Mucosa of stomach (tissue), 1 donor: ENCODE measurements at regions not wholly inside any gene's neighbourhood (a gene's known extent, or its start where the extent isn't known, plus 50 kb on each side); places are given as distances from the start of the nearest gene placed in this dataset.

Experiments
- H3K27me3 ChIP-seq: one replicate; pipeline ENCODE4 v1.7.0; 2013; ENCODE audit warnings: mild to moderate bottlenecking, low read length; ENCODE audit not compliant: control insufficient read depth, insufficient read depth
- H3K36me3 ChIP-seq: one replicate; pipeline ENCODE4 v1.7.0; 2013; ENCODE audit warnings: low read length; ENCODE audit not compliant: control insufficient read depth, insufficient read depth
- H3K4me1 ChIP-seq: one replicate; pipeline ENCODE4 v1.7.0; 2013; ENCODE audit warnings: mild to moderate bottlenecking, low read length; ENCODE audit not compliant: control insufficient read depth, insufficient read depth
- H3K4me3 ChIP-seq: one replicate; pipeline ENCODE4 v1.7.0; 2013; ENCODE audit warnings: low read length
- H3K9ac ChIP-seq: one replicate; pipeline ENCODE4 v1.7.0; 2013; ENCODE audit warnings: mild to moderate bottlenecking, low read length, moderate library complexity
- H3K9me3 ChIP-seq: one replicate; pipeline ENCODE4 v1.7.0; 2013; ENCODE audit warnings: mild to moderate bottlenecking, low read length, moderate library complexity; ENCODE audit not compliant: control insufficient read depth
- donor health status: Pancreatic carcinoma.

GRCh38 chr3:44105571-44105970, 136.1 kb upstream of the TOPAZ1 start:
- no peaks in the 10 kb centered on the region for H3K27me3 ChIP-seq
- no peaks in the 10 kb centered on the region for H3K9me3 ChIP-seq
- H3K9ac ChIP-seq, result no peak overlapping the region
- H3K4me1 ChIP-seq, result peaks cover 7% of the 10 kb centered on the region
- no peak overlapping the region for H3K4me3 ChIP-seq
- H3K36me3 ChIP-seq, result no peaks in the 10 kb centered on the region

DNA sequence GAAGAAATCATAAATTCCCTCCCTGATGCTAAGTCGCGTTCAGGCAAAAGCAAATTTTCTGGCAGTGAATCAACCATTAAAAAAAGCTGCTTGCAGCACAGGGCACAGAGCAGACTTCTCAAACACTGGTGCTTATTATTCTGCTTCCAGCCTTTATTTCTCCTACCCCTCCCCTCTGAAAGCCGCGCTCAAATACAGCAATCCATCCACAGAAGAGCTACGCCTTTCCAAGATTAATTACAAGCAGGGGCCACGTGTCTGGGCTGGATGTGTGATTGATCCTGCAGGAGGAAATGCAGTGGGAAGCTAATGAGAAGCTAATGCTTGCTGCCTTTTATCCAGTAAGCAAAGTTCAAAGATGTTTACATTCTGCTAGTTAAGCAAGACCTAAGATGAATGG, 134.9 kb upstream of the TOPAZ1 start:
- Histone ChIP-seq H3K4me3 (no peak overlapping the region), H3K9ac (no peak overlapping the region), H3K36me3 (no peaks in the 10 kb centered on the region), H3K27me3 (no peaks in the 10 kb centered on the region), H3K9me3 (no peaks in the 10 kb centered on the region), H3K4me1 (peaks cover 7% of the 10 kb centered on the region)

- Histone ChIP-seq H3K27me3 (no peaks in the 10 kb centered on the region), H3K9ac (no peak overlapping the region), H3K4me3 (no peak overlapping the region), H3K4me1 (peaks cover 7% of the 10 kb centered on the region), H3K9me3 (no peaks in the 10 kb centered on the region), H3K36me3 (no peaks in the 10 kb centered on the region)
These were observed 133.2 kb upstream of the TOPAZ1 start for GRCh38 chr3:44108481-44108880.

GRCh38 chr3:44109771-44110361, 131.8 kb upstream of the TOPAZ1 start:
- no peaks in the 10 kb centered on the region for H3K9me3 ChIP-seq
- H3K4me1 ChIP-seq, result peaks cover 7% of the 10 kb centered on the region
- H3K9ac ChIP-seq, result no peak overlapping the region
- H3K36me3 ChIP-seq, result no peaks in the 10 kb centered on the region
- no peak overlapping the region for H3K4me3 ChIP-seq
- peaks cover 5% of the 10 kb centered on the region for H3K27me3 ChIP-seq

DNA sequence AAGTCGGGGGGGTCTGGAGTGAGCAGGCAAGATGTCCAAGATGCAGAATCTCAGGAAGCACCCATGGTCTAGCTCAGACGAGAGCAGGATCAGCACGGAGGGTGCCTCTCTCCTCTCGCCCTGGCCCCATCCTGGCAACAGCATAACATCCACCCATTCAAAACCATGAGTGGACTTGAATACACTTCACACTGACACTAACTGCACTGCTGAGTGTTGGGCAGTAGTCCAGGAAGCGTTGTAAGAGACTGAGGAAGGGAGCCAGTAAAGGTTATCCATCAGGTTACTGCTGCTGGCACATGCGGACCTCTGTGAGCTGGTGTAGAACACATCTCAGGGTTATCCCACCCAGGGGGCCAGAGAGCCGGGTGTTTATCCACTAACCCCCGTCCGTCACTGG, 131.0 kb upstream of the TOPAZ1 start:
- Histone ChIP-seq H3K9ac (no peak overlapping the region), H3K36me3 (no peaks in the 10 kb centered on the region), H3K4me1 (peaks cover 7% of the 10 kb centered on the region), H3K9me3 (no peaks in the 10 kb centered on the region), H3K4me3 (no peak overlapping the region), H3K27me3 (peaks cover 5% of the 10 kb centered on the region)

DNA sequence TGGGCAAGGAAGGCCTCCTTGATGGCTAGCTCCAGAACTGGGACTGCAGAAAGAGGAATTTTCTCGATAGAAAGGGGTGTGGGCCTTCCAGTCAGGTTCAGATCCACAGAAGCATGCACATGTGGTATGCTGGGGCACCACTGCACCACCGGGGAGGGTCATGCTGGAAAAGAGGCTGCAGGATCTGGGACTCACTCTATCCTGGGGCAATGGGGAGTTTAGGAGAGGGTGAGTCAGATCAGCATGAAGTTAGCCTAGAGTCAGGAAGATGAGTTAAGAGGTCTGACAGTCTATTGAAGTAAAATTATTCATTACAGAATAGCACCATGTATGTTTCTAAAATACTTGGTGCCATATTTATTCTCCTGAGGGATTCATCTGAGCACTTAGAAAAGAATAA, 130.2 kb upstream of the TOPAZ1 start:
- H3K4me1 ChIP-seq, result peaks cover 7% of the 10 kb centered on the region
- no peaks in the 10 kb centered on the region for H3K36me3 ChIP-seq
- H3K9me3 ChIP-seq, result no peaks in the 10 kb centered on the region
- peaks cover 5% of the 10 kb centered on the region for H3K27me3 ChIP-seq
- H3K9ac ChIP-seq, result no peak overlapping the region
- no peak overlapping the region for H3K4me3 ChIP-seq

GRCh38 chr3:44114142-44114541, 127.5 kb upstream of the TOPAZ1 start:
- no peak overlapping the region for H3K4me3 ChIP-seq
- no peaks in the 10 kb centered on the region for H3K4me1 ChIP-seq
- H3K36me3 ChIP-seq, result no peaks in the 10 kb centered on the region
- no peak overlapping the region for H3K9ac ChIP-seq
- H3K9me3 ChIP-seq, result no peaks in the 10 kb centered on the region
- peaks cover 5% of the 10 kb centered on the region for H3K27me3 ChIP-seq

- no peak overlapping the region for H3K4me3 ChIP-seq
- H3K9me3 ChIP-seq, result no peaks in the 10 kb centered on the region
- peaks cover 5% of the 10 kb centered on the region for H3K27me3 ChIP-seq
- H3K4me1 ChIP-seq, result no peaks in the 10 kb centered on the region
- H3K36me3 ChIP-seq, result no peaks in the 10 kb centered on the region
- no peak overlapping the region for H3K9ac ChIP-seq
These were observed 124.4 kb upstream of the TOPAZ1 start for GRCh38 chr3:44117239-44117638.

DNA sequence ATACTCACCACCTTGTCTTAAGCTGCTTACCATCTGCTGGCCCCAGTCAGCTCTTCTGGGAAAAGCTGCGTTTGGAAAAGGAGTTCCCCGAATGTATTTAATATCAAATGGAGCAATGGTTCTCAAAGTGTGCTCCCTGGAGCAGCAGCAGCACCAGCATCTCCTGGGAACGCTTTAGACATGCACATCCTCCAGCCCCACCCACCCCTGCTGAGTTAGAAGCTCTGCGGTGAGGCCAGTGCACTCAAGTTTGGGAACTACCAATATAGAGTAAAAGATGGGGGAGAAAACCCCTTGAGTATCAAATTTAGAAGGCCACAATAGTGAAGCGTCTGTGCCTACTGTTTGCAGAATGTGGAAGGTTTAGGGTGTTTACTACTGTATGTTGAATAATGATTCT, 124.0 kb upstream of the TOPAZ1 start:
- Histone ChIP-seq H3K4me1 (no peaks in the 10 kb centered on the region), H3K27me3 (peaks cover 5% of the 10 kb centered on the region), H3K9ac (no peak overlapping the region), H3K4me3 (no peak overlapping the region), H3K36me3 (no peaks in the 10 kb centered on the region), H3K9me3 (no peaks in the 10 kb centered on the region)

GRCh38 chr3:44120721-44121582, 120.7 kb upstream of the TOPAZ1 start:
- Histone ChIP-seq H3K9ac (no peak overlapping the region), H3K27me3 (no peaks in the 10 kb centered on the region), H3K36me3 (no peaks in the 10 kb centered on the region), H3K4me3 (no peak overlapping the region), H3K9me3 (no peaks in the 10 kb centered on the region), H3K4me1 (no peaks in the 10 kb centered on the region)

DNA sequence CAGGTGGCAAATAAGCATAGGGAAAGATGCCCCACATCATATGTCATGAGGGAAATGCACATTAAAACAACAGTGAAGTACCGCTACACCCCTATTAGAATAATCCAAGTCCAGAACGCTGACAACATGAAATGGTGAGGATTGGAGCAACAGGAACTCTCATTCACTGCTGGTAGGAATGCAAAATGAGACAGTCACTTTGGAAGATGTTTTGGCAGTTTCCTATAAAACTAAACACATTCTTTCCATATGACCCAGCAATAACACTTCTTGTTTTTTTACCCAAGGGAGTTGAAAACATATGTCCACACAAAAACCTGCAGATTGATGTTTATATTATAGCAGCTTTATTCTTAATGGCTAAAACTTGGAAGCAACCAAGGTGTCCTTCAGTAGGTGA, 116.4 kb upstream of the TOPAZ1 start:
- Histone ChIP-seq H3K9me3 (no peaks in the 10 kb centered on the region), H3K4me1 (no peaks in the 10 kb centered on the region), H3K36me3 (no peaks in the 10 kb centered on the region), H3K27me3 (no peaks in the 10 kb centered on the region), H3K4me3 (no peak overlapping the region), H3K9ac (no peak overlapping the region)

DNA sequence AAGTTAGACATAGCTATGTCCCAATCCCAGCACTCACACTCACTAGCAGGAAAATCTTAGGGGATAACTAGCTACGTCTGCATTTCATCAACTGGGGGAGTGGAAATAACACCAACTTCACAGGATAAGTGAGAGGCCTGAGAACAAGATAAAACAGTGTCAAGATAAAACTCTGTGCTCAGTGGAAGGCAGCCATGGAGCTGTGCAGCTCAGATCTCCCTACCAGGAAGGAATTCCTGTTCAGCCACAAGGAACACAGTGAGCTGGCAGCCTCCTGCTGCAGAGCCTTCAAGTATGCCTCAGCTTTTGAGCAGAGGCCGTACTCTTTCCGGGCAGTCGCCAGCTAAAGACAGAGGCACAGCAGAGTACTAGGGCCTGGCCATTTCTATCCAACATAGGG, 115.8 kb upstream of the TOPAZ1 start:
- no peak overlapping the region for H3K4me3 ChIP-seq
- no peak overlapping the region for H3K9ac ChIP-seq
- H3K9me3 ChIP-seq, result no peaks in the 10 kb centered on the region
- H3K27me3 ChIP-seq, result no peaks in the 10 kb centered on the region
- no peaks in the 10 kb centered on the region for H3K4me1 ChIP-seq
- H3K36me3 ChIP-seq, result no peaks in the 10 kb centered on the region
